ENCODE measurements at regions not wholly inside any gene's neighbourhood (a gene's known extent, or its start where the extent isn't known, plus 50 kb on each side); places are given as distances from the start of the nearest gene placed in this dataset.

DNA sequence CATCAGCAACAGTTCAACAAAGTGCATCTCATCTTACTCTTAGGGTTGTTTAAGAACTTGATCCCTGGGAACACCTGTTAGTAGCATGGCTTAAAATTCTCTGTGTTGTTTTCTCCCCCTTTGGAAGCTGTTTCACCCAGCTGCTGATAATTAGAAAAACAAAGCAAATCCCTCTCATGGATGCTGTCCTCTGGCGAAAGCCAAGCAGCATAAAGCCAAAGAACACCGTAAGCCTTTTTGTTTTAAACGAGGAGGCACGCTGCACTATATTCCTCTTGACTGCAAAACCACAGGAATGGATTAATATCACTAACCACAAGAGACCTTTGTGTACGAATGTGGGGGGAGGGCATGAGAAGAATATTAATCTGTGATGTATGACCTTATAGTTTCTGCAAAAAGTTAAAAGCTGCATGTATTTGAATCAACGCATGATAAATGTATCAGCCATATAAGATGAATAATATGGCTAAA is 923.2 kb downstream of the LTN1 start:
- TF ChIP-seq, protein P1, sequence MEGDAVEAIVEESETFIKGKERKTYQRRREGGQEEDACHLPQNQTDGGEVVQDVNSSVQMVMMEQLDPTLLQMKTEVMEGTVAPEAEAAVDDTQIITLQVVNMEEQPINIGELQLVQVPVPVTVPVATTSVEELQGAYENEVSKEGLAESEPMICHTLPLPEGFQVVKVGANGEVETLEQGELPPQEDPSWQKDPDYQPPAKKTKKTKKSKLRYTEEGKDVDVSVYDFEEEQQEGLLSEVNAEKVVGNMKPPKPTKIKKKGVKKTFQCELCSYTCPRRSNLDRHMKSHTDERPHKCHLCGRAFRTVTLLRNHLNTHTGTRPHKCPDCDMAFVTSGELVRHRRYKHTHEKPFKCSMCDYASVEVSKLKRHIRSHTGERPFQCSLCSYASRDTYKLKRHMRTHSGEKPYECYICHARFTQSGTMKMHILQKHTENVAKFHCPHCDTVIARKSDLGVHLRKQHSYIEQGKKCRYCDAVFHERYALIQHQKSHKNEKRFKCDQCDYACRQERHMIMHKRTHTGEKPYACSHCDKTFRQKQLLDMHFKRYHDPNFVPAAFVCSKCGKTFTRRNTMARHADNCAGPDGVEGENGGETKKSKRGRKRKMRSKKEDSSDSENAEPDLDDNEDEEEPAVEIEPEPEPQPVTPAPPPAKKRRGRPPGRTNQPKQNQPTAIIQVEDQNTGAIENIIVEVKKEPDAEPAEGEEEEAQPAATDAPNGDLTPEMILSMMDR (conservative IDR thresholded peaks at IDR 0.05): no peak
- TF ChIP-seq ZFX (IDR thresholded peaks at IDR 0.05): no peak
